Smooth muscle cell (in vitro differentiated cells): ENCODE measurements at regions not wholly inside any gene's neighbourhood (a gene's known extent, or its start where the extent isn't known, plus 50 kb on each side); places are given as distances from the start of the nearest gene placed in this dataset.

ENCODE experiments used
- DNase-seq: peaks from one replicate; lab custom pipeline; 2025; ENCODE audit not compliant: unreplicated experiment; lab: John Stamatoyannopoulos, UW
- H2AFZ ChIP-seq: fragments of 200-600 bp; sonication (generic); 2 replicates; pipeline ENCODE4 v1.6.0; 2016; ENCODE audit warnings: antibody characterized with exemption, low read depth, mild to moderate bottlenecking
- H3F3A ChIP-seq: fragments of 200-600 bp; sonication (generic); 2 replicates; pipeline ENCODE4 v1.6.0; 2017; ENCODE audit warnings: antibody characterized with exemption, low read depth
- H3K27ac ChIP-seq: fragments of 200-600 bp; sonication (generic); 2 replicates; pipeline ENCODE4 v1.5.1; 2016; ENCODE audit warnings: low read depth, mild to moderate bottlenecking
- H3K27me3 ChIP-seq: fragments of 200-600 bp; sonication (generic); 2 replicates; pipeline ENCODE4 v1.6.1; 2016; ENCODE audit warnings: low read depth, mild to moderate bottlenecking
- H3K36me3 ChIP-seq: fragments of 200-600 bp; sonication (generic); 2 replicates; pipeline ENCODE4 v1.5.1; 2016; ENCODE audit warnings: low read depth
- H3K4me1 ChIP-seq: fragments of 200-600 bp; sonication (generic); 2 replicates; pipeline ENCODE4 v1.5.1; 2016; ENCODE audit warnings: low read depth
- H3K4me2 ChIP-seq: fragments of 200-600 bp; sonication (generic); 2 replicates; pipeline ENCODE4 v1.6.0; 2016; ENCODE audit warnings: mild to moderate bottlenecking
- H3K4me3 ChIP-seq: fragments of 200-600 bp; sonication (generic); 2 replicates; pipeline ENCODE4 v1.5.1; 2016; ENCODE audit warnings: mild to moderate bottlenecking
- H3K79me2 ChIP-seq: fragments of 200-600 bp; sonication (generic); 2 replicates; pipeline ENCODE4 v1.6.0; 2016; ENCODE audit warnings: low read depth, mild to moderate bottlenecking
- H3K9ac ChIP-seq: fragments of 200-600 bp; sonication (generic); 2 replicates; pipeline ENCODE4 v1.6.0; 2016; ENCODE audit warnings: low read depth
- H3K9me3 ChIP-seq: fragments of 200-600 bp; sonication (generic); replicated peaks from 2 replicates; pipeline ENCODE4 v1.5.1; 2016; ENCODE audit warnings: low read depth
- H4K20me1 ChIP-seq: fragments of 200-600 bp; sonication (generic); 2 replicates; pipeline ENCODE4 v1.6.0; 2016; ENCODE audit warnings: low read depth
- WGBS: methylation state at CpG from one replicate; pipeline ENCODE4 v1.1.7; 2016; ENCODE audit warnings: low lambda C conversion rate; 5-methylcytosine and 5-hydroxymethylcytosine counted together
- TF ChIP-seq, protein P1 (sequence below): fragments of 200-600 bp; sonication (generic); IDR thresholded peaks from 2 replicates; pipeline ENCODE4 v1.5.1; 2017; ENCODE audit warnings: borderline replicate concordance, mild to moderate bottlenecking, antibody characterized with exemption; ENCODE audit not compliant: insufficient read depth, poor library complexity, severe bottlenecking

DNA sequence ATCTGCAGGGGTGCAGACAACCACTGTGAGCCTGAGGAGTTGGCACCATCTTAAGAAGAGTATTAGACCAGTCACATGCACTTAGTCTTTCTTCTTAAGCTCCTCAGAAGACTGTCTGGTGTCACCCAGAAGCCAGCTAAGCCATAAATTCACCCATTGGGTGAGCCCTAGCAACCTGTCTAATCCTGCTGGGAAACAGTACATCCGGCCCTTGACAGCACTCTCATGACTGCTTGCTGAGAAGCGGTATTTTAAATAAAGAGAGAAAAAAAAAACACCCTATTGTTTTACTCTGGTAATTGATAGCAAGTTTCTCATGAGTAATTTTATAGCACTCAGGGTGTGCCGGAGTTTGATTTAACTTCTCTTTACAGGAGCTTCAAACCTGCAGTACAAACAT lies 134.7 kb downstream of the SOX9 start:
- DNase-seq, result no peak
- TF ChIP-seq, protein P1, sequence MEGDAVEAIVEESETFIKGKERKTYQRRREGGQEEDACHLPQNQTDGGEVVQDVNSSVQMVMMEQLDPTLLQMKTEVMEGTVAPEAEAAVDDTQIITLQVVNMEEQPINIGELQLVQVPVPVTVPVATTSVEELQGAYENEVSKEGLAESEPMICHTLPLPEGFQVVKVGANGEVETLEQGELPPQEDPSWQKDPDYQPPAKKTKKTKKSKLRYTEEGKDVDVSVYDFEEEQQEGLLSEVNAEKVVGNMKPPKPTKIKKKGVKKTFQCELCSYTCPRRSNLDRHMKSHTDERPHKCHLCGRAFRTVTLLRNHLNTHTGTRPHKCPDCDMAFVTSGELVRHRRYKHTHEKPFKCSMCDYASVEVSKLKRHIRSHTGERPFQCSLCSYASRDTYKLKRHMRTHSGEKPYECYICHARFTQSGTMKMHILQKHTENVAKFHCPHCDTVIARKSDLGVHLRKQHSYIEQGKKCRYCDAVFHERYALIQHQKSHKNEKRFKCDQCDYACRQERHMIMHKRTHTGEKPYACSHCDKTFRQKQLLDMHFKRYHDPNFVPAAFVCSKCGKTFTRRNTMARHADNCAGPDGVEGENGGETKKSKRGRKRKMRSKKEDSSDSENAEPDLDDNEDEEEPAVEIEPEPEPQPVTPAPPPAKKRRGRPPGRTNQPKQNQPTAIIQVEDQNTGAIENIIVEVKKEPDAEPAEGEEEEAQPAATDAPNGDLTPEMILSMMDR, result no peak
- H3K4me1 ChIP-seq, result peaks cover 3% of the 10 kb centered on the region
- no peaks in the 10 kb centered on the region for H3K9me3 ChIP-seq
- H3K36me3 ChIP-seq, result no peaks in the 10 kb centered on the region
- WGBS, result 94% methylated on average over 3 of the region's 3 CpGs
- no peaks in the 10 kb centered on the region for H3K27me3 ChIP-seq
- no peak overlapping the region for H3K27ac ChIP-seq
- H3K4me3 ChIP-seq, result no peak overlapping the region
- no peak overlapping the region for H2AFZ ChIP-seq
- H3F3A ChIP-seq, result no peaks in the 10 kb centered on the region
- H3K4me2 ChIP-seq, result no peak overlapping the region
- H4K20me1 ChIP-seq, result no peaks in the 10 kb centered on the region
- no peak overlapping the region for H3K9ac ChIP-seq
- no peaks in the 10 kb centered on the region for H3K79me2 ChIP-seq

DNA sequence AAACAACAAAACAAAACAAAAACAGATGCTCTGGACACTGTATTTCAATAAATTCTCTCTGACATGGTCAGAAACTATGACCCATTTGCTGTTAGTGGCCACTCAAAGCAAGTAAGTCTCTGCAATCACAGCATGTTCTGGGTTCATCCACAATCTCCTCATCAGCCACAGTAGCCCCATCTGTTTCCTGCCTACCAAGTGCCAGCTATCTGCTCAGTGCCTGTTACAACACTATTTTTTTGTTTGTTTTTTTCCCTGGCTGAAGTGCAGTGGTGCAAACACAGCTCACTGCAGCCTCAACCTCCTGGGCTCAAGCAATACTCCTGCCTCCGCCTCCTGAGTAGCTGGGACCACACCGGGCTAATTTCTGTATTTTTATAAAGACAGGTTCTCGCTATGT lies 137.9 kb downstream of the SOX9 start:
- Histone ChIP-seq H4K20me1 (no peaks in the 10 kb centered on the region), H3K36me3 (no peaks in the 10 kb centered on the region), H3K9me3 (no peaks in the 10 kb centered on the region), H3K27ac (no peak overlapping the region), H3K27me3 (no peaks in the 10 kb centered on the region), H3F3A (no peaks in the 10 kb centered on the region), H3K4me3 (no peak overlapping the region), H3K4me2 (no peak overlapping the region), H3K9ac (no peak overlapping the region), H3K79me2 (no peaks in the 10 kb centered on the region), H3K4me1 (peaks cover 3% of the 10 kb centered on the region), H2AFZ (no peak overlapping the region)
- no peak for DNase-seq
- WGBS, result 94% methylated on average over 3 of the region's 3 CpGs
- TF ChIP-seq, protein P1, result no peak

GRCh38 chr17:72259922-72260321 lies 139.1 kb downstream of the SOX9 start:
- H3K9ac ChIP-seq, result no peak overlapping the region
- no peak overlapping the region for H3K27ac ChIP-seq
- H3K36me3 ChIP-seq, result no peaks in the 10 kb centered on the region
- no peaks in the 10 kb centered on the region for H3K9me3 ChIP-seq
- DNase-seq, result no peak
- no peaks in the 10 kb centered on the region for H3K79me2 ChIP-seq
- peaks cover 3% of the 10 kb centered on the region for H3K4me1 ChIP-seq
- no peaks in the 10 kb centered on the region for H3K27me3 ChIP-seq
- 85% methylated on average over 6 of the region's 6 CpGs for WGBS
- no peak overlapping the region for H2AFZ ChIP-seq
- TF ChIP-seq, protein P1, result no peak
- no peak overlapping the region for H3K4me2 ChIP-seq
- no peaks in the 10 kb centered on the region for H3F3A ChIP-seq
- no peak overlapping the region for H3K4me3 ChIP-seq
- H4K20me1 ChIP-seq, result no peaks in the 10 kb centered on the region

DNA sequence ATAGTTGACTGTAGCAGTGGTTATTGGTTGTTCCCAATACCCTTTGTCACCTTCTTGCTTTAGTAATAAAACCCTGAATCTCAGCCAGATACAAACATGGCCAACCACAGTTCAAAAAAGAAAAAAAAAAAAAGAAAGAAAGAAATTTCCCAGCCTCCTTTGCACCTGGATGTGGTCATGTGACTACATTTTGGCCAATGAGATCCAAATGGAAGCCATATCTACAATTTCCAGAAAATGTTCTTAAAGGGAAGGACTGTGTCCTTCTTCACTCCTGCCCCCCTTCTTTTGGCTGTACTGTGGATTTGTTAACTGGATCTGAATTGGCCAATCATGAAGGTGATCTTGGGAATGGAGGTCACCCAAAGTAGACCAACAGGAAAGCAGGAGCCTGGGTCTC lies 141.9 kb downstream of the SOX9 start:
- Histone ChIP-seq H3K9me3 (no peaks in the 10 kb centered on the region), H3K27me3 (no peaks in the 10 kb centered on the region), H3K4me3 (no peak overlapping the region), H3K79me2 (no peaks in the 10 kb centered on the region), H3F3A (no peaks in the 10 kb centered on the region), H2AFZ (no peak overlapping the region), H3K27ac (no peak overlapping the region), H3K36me3 (no peaks in the 10 kb centered on the region), H4K20me1 (no peaks in the 10 kb centered on the region), H3K4me1 (peaks cover 3% of the 10 kb centered on the region), H3K9ac (no peak overlapping the region), H3K4me2 (no peak overlapping the region)
- TF ChIP-seq, protein P1, result no peak
- DNase-seq, result no peak
